GM12864 (cell line): ENCODE measurements at regions not wholly inside any gene's neighbourhood (a gene's known extent, or its start where the extent isn't known, plus 50 kb on each side); places are given as distances from the start of the nearest gene placed in this dataset.

Experiments
- DNase-seq: peaks from one replicate; pipeline ENCODE4 v3.0.0-alpha.2; 2011; ENCODE audit warnings: low read depth
- H3K4me3 ChIP-seq: 2 replicates; pipeline ENCODE4 v1.5.1; 2011; ENCODE audit warnings: mild to moderate bottlenecking, low read depth, low read length, control low read depth
- CTCF ChIP-seq: IDR thresholded peaks from 2 replicates; pipeline ENCODE4 v1.5.1; 2011; ENCODE audit warnings: low read depth, mild to moderate bottlenecking, moderate library complexity, low read length, control low read depth, inconsistent platforms; ENCODE audit errors: missing control alignments

GRCh38 chr11:8820401-8820800 lies 90.6 kb upstream of the AKIP1 start:
- no peak overlapping the region for H3K4me3 ChIP-seq
- no peak for DNase-seq
- TF ChIP-seq CTCF = no peak

- no peak for DNase-seq
Measured at GRCh38 chr11:8822469-8822868, 88.5 kb upstream of the AKIP1 start.

GRCh38 chr11:8823174-8823742 lies 87.7 kb upstream of the AKIP1 start:
- no peak overlapping the region for H3K4me3 ChIP-seq
- no peak for DNase-seq
- no peak for TF ChIP-seq CTCF

More at GRCh38 chr11:8822469-8822868, 88.5 kb upstream of the AKIP1 start:
- TF ChIP-seq CTCF = no peak
- H3K4me3 ChIP-seq = no peak overlapping the region

- no peak for DNase-seq
- TF ChIP-seq CTCF = no peak
- H3K4me3 ChIP-seq = no peak overlapping the region
Measured at GRCh38 chr11:8826139-8826786, 84.7 kb upstream of the AKIP1 start.

- DNase-seq = no peak
- no peak for TF ChIP-seq CTCF
- no peak overlapping the region for H3K4me3 ChIP-seq
Measured at GRCh38 chr11:8826901-8827560, 84.0 kb upstream of the AKIP1 start.

GRCh38 chr11:8828046-8828445 lies 82.9 kb upstream of the AKIP1 start:
- DNase-seq = no peak
- H3K4me3 ChIP-seq = no peak overlapping the region
- TF ChIP-seq CTCF = no peak
